ENCODE measurements at regions not wholly inside any gene's neighbourhood (a gene's known extent, or its start where the extent isn't known, plus 50 kb on each side); places are given as distances from the start of the nearest gene placed in this dataset.

DNA sequence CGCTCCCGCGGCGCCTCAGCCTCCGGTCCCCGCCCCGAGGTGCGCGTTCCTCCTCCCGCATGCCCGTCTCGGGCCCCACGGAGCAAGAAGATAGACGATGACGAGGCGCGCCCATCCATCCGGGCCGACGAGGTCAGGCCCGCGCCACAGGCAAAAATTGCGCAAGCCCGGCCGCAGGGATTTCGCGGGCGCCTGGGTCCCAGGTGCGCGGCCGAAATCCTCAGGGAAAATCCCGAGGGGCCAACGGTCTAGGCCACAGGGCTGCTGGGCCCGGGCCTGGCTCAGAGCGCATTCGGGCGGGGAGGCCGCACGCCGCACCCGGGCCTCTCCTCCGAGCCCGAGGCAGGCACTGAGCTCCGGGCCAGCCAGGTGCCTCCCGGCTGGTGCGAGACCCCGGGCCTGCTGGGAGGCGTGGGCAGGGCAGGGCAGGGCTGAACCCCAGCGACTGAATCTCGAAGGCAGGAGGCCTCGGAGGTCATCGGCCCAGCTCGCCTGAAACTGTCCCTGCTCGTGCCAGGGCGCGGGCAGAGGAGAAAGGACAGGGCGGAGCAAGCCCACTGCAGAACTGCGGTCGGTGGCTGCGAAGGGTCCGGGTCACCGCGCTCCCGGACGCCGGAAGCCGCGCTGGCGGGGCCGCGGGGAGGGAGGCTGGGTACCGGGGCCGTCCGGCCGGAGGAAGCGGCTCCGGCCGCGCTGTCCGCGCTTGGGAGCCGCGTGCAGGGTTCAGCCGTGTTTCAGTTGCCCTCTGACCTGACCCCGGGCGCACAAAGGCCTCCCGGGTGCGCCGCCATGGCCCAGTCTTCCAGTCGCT, 66.8 kb downstream of the FOXD1 start:
- no peak for ATAC-seq
- TF ChIP-seq BACH2 (CRISPR knock-in tag; IDR thresholded peaks at IDR 0.05; ENCODE audit: borderline replicate concordance) (no peak), ZC3H10 (CRISPR knock-in tag; IDR thresholded peaks at IDR 0.05) (no peak), ISL1 (CRISPR knock-in tag; IDR thresholded peaks at IDR 0.05) (no peak), ESRRG (CRISPR knock-in tag; IDR thresholded peaks at IDR 0.05) (no peak), ZFP3 (CRISPR knock-in tag; IDR thresholded peaks at IDR 0.05) (no peak), GLIS3 (CRISPR knock-in tag; IDR thresholded peaks at IDR 0.05) (no peak), ZFP30 (CRISPR knock-in tag; IDR thresholded peaks at IDR 0.05) (no peak), ZNF70 (CRISPR knock-in tag; IDR thresholded peaks at IDR 0.05) (no peak), ZNF8 (CRISPR knock-in tag; IDR thresholded peaks at IDR 0.05) (no peak), TOX (CRISPR knock-in tag; IDR thresholded peaks at IDR 0.05; ENCODE audit: borderline replicate concordance) (no peak)
- TF ChIP-seq, protein P1, sequence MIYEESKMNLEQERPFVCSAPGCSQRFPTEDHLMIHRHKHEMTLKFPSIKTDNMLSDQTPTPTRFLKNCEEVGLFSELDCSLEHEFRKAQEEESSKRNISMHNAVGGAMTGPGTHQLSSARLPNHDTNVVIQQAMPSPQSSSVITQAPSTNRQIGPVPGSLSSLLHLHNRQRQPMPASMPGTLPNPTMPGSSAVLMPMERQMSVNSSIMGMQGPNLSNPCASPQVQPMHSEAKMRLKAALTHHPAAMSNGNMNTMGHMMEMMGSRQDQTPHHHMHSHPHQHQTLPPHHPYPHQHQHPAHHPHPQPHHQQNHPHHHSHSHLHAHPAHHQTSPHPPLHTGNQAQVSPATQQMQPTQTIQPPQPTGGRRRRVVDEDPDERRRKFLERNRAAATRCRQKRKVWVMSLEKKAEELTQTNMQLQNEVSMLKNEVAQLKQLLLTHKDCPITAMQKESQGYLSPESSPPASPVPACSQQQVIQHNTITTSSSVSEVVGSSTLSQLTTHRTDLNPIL (CRISPR knock-in tag; IDR thresholded peaks at IDR 0.05; ENCODE audit: low read depth) = no peak
- TF ChIP-seq, protein P2, sequence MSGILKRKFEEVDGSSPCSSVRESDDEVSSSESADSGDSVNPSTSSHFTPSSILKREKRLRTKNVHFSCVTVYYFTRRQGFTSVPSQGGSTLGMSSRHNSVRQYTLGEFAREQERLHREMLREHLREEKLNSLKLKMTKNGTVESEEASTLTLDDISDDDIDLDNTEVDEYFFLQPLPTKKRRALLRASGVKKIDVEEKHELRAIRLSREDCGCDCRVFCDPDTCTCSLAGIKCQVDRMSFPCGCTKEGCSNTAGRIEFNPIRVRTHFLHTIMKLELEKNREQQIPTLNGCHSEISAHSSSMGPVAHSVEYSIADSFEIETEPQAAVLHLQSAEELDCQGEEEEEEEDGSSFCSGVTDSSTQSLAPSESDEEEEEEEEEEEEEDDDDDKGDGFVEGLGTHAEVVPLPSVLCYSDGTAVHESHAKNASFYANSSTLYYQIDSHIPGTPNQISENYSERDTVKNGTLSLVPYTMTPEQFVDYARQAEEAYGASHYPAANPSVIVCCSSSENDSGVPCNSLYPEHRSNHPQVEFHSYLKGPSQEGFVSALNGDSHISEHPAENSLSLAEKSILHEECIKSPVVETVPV (CRISPR knock-in tag; IDR thresholded peaks at IDR 0.05) = no peak
- TF ChIP-seq, protein P3, sequence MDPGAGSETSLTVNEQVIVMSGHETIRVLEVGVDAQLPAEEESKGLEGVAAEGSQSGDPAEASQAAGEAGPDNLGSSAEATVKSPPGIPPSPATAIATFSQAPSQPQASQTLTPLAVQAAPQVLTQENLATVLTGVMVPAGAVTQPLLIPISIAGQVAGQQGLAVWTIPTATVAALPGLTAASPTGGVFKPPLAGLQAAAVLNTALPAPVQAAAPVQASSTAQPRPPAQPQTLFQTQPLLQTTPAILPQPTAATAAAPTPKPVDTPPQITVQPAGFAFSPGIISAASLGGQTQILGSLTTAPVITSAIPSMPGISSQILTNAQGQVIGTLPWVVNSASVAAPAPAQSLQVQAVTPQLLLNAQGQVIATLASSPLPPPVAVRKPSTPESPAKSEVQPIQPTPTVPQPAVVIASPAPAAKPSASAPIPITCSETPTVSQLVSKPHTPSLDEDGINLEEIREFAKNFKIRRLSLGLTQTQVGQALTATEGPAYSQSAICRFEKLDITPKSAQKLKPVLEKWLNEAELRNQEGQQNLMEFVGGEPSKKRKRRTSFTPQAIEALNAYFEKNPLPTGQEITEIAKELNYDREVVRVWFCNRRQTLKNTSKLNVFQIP (CRISPR knock-in tag; IDR thresholded peaks at IDR 0.05; ENCODE audit: borderline replicate concordance, low read depth) = no peak

DNA sequence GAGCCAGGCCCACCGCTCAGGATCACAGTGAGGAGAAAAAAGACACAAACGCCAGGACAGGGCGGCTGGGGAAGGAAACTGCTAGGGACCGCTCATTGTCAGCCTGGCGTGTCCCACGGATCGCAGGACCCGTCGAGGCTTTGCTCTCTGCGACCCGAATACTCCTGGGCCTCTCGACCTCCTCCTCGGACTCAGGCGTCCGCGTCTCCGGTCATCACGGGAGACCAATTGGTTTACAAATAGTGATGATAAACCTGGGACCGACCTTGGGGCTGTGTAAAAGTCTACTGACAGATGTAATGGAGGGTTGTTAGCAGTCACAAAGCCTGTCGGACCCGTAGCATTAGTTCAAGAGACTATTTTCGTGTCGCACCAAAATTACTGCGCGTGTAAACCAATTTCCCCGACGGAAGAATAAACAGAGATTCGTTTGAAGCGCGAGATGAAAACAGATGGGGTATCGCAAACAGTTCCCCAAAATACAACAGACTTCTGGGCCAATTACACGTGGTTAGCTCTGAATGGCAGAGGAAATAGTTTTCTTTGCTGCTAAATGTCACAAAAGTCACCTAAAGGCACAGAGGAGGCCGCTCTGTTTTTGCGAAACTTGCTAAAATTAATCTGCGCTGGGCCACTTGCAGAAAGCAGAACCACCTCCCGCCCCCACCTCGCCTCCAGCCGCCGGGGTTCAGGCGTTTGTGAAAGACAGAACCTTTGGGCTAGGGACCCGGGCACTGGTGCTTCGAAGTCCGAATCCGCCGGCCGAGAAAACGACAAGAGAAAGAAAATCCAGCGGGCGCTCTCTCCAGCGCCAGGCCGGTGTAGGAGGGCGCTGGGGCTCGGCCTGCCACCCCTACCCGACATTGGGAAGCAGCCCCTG, 67.6 kb downstream of the FOXD1 start:
- TF ChIP-seq, protein P4, sequence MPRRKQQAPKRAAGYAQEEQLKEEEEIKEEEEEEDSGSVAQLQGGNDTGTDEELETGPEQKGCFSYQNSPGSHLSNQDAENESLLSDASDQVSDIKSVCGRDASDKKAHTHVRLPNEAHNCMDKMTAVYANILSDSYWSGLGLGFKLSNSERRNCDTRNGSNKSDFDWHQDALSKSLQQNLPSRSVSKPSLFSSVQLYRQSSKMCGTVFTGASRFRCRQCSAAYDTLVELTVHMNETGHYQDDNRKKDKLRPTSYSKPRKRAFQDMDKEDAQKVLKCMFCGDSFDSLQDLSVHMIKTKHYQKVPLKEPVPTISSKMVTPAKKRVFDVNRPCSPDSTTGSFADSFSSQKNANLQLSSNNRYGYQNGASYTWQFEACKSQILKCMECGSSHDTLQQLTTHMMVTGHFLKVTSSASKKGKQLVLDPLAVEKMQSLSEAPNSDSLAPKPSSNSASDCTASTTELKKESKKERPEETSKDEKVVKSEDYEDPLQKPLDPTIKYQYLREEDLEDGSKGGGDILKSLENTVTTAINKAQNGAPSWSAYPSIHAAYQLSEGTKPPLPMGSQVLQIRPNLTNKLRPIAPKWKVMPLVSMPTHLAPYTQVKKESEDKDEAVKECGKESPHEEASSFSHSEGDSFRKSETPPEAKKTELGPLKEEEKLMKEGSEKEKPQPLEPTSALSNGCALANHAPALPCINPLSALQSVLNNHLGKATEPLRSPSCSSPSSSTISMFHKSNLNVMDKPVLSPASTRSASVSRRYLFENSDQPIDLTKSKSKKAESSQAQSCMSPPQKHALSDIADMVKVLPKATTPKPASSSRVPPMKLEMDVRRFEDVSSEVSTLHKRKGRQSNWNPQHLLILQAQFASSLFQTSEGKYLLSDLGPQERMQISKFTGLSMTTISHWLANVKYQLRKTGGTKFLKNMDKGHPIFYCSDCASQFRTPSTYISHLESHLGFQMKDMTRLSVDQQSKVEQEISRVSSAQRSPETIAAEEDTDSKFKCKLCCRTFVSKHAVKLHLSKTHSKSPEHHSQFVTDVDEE (CRISPR knock-in tag; IDR thresholded peaks at IDR 0.05) = no peak
- TF ChIP-seq SNAI2 (CRISPR knock-in tag; IDR thresholded peaks at IDR 0.05) = no peak
- TF ChIP-seq ZFP3 (CRISPR knock-in tag; IDR thresholded peaks at IDR 0.05) = no peak
- no peak for TF ChIP-seq ZFP30 (CRISPR knock-in tag; IDR thresholded peaks at IDR 0.05)
- TF ChIP-seq ARNTL (CRISPR knock-in tag; IDR thresholded peaks at IDR 0.05; ENCODE audit: borderline replicate concordance, low read depth) = no peak
- no peak for TF ChIP-seq OSR1 (CRISPR knock-in tag; IDR thresholded peaks at IDR 0.05)
- no peak for TF ChIP-seq ESRRG (CRISPR knock-in tag; IDR thresholded peaks at IDR 0.05)
- TF ChIP-seq, protein P5, sequence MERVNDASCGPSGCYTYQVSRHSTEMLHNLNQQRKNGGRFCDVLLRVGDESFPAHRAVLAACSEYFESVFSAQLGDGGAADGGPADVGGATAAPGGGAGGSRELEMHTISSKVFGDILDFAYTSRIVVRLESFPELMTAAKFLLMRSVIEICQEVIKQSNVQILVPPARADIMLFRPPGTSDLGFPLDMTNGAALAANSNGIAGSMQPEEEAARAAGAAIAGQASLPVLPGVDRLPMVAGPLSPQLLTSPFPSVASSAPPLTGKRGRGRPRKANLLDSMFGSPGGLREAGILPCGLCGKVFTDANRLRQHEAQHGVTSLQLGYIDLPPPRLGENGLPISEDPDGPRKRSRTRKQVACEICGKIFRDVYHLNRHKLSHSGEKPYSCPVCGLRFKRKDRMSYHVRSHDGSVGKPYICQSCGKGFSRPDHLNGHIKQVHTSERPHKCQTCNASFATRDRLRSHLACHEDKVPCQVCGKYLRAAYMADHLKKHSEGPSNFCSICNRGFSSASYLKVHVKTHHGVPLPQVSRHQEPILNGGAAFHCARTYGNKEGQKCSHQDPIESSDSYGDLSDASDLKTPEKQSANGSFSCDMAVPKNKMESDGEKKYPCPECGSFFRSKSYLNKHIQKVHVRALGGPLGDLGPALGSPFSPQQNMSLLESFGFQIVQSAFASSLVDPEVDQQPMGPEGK (CRISPR knock-in tag; IDR thresholded peaks at IDR 0.05; ENCODE audit: borderline replicate concordance) = no peak
- no peak for TF ChIP-seq ZC3H10 (CRISPR knock-in tag; IDR thresholded peaks at IDR 0.05)
- TF ChIP-seq, protein P3 (CRISPR knock-in tag; IDR thresholded peaks at IDR 0.05; ENCODE audit: borderline replicate concordance, low read depth) = no peak
- TF ChIP-seq PPARA (CRISPR knock-in tag; IDR thresholded peaks at IDR 0.05; ENCODE audit: borderline replicate concordance) = no peak
- TF ChIP-seq TCF4 (CRISPR knock-in tag; IDR thresholded peaks at IDR 0.05; ENCODE audit: borderline replicate concordance) = no peak
- TF ChIP-seq, protein P2 (CRISPR knock-in tag; IDR thresholded peaks at IDR 0.05) = no peak
- TF ChIP-seq, protein P1 (CRISPR knock-in tag; IDR thresholded peaks at IDR 0.05; ENCODE audit: low read depth) = no peak
- TF ChIP-seq ZNF8 (CRISPR knock-in tag; IDR thresholded peaks at IDR 0.05) = no peak
- no peak for TF ChIP-seq CSDC2 (CRISPR knock-in tag; IDR thresholded peaks at IDR 0.05)
- ATAC-seq = no peak
